ENCODE measurements at regions not wholly inside any gene's neighbourhood (a gene's known extent, or its start where the extent isn't known, plus 50 kb on each side); places are given as distances from the start of the nearest gene placed in this dataset.

DNA sequence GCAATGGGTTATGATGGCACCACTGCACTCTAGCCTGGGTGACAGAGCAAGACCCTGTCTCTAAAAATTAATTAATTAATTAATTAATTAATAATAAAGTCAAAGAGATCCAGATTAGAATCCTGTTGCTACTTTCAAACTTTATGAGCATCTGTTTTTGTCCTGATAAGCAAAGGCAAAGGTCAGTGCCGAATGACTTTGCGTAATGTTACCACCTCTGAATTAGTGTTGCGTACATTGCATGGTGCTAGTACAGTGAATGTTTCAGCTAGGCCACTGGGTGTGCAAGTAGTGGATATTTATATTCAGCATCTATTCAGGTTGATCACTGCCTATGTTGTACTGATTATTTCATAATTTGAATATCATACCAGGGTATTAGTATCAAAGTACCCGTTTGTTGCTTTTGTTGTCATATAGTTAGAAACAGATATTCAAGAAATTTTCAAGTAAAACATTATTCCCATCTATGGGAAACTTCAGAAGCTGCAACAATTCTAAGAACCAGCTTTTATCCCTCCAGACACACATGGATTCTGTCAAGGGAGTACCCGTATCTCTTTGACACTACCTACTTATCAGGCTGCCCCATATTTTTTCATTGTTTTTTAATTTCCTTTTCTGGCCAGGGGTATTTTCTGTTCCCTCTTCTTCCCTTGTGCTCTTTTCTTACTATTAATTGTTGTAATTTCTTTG lies 127.1 kb upstream of the GRM7 start:
- Histone ChIP-seq H3K27me3 (no peaks in the 10 kb centered on the region), H3K9me3 (peaks cover 0 to 5% (median 0%) of the 10 kb centered on the region in 11 donors), H3K27ac (no peak overlapping the region), H3K4me1 (no peaks in the 10 kb centered on the region), H3K36me3 (no peaks in the 10 kb centered on the region), H3K4me3 (no peak overlapping the region)
- TF ChIP-seq, protein P1, sequence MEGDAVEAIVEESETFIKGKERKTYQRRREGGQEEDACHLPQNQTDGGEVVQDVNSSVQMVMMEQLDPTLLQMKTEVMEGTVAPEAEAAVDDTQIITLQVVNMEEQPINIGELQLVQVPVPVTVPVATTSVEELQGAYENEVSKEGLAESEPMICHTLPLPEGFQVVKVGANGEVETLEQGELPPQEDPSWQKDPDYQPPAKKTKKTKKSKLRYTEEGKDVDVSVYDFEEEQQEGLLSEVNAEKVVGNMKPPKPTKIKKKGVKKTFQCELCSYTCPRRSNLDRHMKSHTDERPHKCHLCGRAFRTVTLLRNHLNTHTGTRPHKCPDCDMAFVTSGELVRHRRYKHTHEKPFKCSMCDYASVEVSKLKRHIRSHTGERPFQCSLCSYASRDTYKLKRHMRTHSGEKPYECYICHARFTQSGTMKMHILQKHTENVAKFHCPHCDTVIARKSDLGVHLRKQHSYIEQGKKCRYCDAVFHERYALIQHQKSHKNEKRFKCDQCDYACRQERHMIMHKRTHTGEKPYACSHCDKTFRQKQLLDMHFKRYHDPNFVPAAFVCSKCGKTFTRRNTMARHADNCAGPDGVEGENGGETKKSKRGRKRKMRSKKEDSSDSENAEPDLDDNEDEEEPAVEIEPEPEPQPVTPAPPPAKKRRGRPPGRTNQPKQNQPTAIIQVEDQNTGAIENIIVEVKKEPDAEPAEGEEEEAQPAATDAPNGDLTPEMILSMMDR (IDR thresholded peaks at IDR 0.05): no peak
- DNase-seq (no peak), ATAC-seq (no peak)
- 80 to 81% methylated on average over 5 of the region's 5 CpGs for WGBS, 2 donors
- intact Hi-C loops (cut with DNase I): no loop called here

DNA sequence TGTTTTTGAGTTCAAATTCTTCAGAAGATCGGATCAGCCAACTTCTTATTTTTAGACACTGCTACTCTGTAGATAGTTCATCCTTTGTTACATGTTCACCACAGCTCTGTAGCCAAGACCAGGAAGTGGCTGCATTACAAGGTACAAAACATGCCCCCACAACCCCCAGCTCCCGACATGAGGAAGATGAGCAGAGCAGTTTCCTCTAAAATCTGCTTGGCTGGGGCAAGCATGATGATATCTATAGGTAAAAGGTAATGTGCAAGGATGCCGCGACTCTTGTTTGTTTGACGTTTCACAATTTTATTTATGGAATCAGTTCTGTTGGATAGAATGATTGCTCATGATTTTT lies 126.5 kb upstream of the GRM7 start:
- H3K27me3 ChIP-seq: no peaks in the 10 kb centered on the region
- ATAC-seq: no peak

GRCh38 chr3:6736836-6737629 lies 123.9 kb upstream of the GRM7 start:
- intact Hi-C loops (cut with DNase I): no loop called here
- no peak overlapping the region for H3K27ac ChIP-seq
- 29 to 37% methylated on average over 5 of the region's 5 CpGs for WGBS, 2 donors
- DNase-seq (no peak), ATAC-seq (no peak)
- no peaks in the 10 kb centered on the region for H3K4me1 ChIP-seq
- H3K4me3 ChIP-seq: no peak overlapping the region
- H3K9me3 ChIP-seq: peaks cover 0 to 5% (median 0%) of the 10 kb centered on the region in 11 donors
- TF ChIP-seq, protein P1 (IDR thresholded peaks at IDR 0.05): no peak
- no peaks in the 10 kb centered on the region for H3K27me3 ChIP-seq
- no peaks in the 10 kb centered on the region for H3K36me3 ChIP-seq

More for the DNA sequence above, 126.5 kb upstream of the GRM7 start:
- Histone ChIP-seq H3K4me3 (no peak overlapping the region), H3K36me3 (no peaks in the 10 kb centered on the region), H3K4me1 (no peaks in the 10 kb centered on the region), H3K27ac (no peak overlapping the region), H3K9me3 (peaks cover 0 to 5% (median 0%) of the 10 kb centered on the region in 11 donors)
- intact Hi-C loops (cut with DNase I): no loop called here
- WGBS, 2 donors: 75 to 78% methylated on average over 5 of the region's 5 CpGs
- TF ChIP-seq, protein P1 (IDR thresholded peaks at IDR 0.05): no peak
- DNase-seq: no peak

DNA sequence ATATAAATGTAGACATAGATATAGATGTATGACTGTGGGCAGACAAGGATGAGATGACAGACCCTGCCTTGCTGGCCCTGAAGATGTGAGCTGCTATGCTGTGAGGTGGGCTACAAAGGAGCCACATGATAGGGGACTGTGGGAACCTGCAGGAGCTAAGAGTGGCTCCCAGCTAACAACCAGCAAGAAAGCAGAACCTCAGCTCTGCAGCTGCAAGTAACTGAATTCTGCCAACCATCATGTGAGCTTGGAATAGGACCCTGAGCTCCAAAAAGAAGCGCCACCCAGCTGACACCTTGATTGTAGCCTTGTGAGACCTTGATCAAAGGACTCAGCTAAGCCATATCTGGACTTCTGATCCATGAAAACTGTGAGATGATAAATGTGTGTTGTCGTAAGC lies 123.3 kb upstream of the GRM7 start:
- intact Hi-C loops (cut with DNase I): no loop called here
- Histone ChIP-seq H3K4me1 (no peaks in the 10 kb centered on the region), H3K36me3 (no peaks in the 10 kb centered on the region), H3K9me3 (peaks cover 0 to 5% (median 0%) of the 10 kb centered on the region in 11 donors), H3K27ac (no peak overlapping the region), H3K4me3 (no peak overlapping the region), H3K27me3 (no peaks in the 10 kb centered on the region)
- 76 to 88% methylated on average over 2 of the region's 2 CpGs for WGBS, 2 donors
- no peak for ATAC-seq
- TF ChIP-seq, protein P1 (IDR thresholded peaks at IDR 0.05): no peak
- no peak for DNase-seq

Data from heart right ventricle (tissue), 16 donors.